ENCODE measurements at regions not wholly inside any gene's neighbourhood (a gene's known extent, or its start where the extent isn't known, plus 50 kb on each side); places are given as distances from the start of the nearest gene placed in this dataset.

GRCh38 chr5:58043032-58043945, 416.6 kb downstream of the PLK2 start:
- no peaks in the 10 kb centered on the region for H4K20me1 ChIP-seq (ENCODE audit: insufficient read depth, low read length)
- no peaks in the 10 kb centered on the region for H3K9me3 ChIP-seq (ENCODE audit: insufficient read depth, low read length, severe bottlenecking)
- TF ChIP-seq EZH2 (IDR thresholded peaks at IDR 0.05; ENCODE audit: borderline replicate concordance, low read depth, low read length, severe bottlenecking) (no peak), CTCF (IDR thresholded peaks at IDR 0.05; ENCODE audit: borderline replicate concordance, extremely low read depth, low read length, poor library complexity, severe bottlenecking) (no peak)
- ATAC-seq (ENCODE audit: insufficient read depth, low read depth) (peak; percentile 76), DNase-seq (peak; percentile 24)
- no peak overlapping the region for H3K9ac ChIP-seq (ENCODE audit: low read depth, low read length)
- H3K4me3 ChIP-seq (ENCODE audit: low read depth in 1 of 2, low read length in 2 of 2): no peak overlapping the region
- no peak overlapping the region for H3K4me2 ChIP-seq (ENCODE audit: insufficient read depth, low read length)
- H3K79me2 ChIP-seq (ENCODE audit: insufficient read depth, low read length): no peaks in the 10 kb centered on the region
- no peak overlapping the region for H3K27ac ChIP-seq (ENCODE audit: low read length)
- H2AFZ ChIP-seq (ENCODE audit: low read depth, low read length): no peak overlapping the region
- H3K4me1 ChIP-seq (ENCODE audit: insufficient read depth, low read length): peaks cover 18% of the 10 kb centered on the region; the same call in 1 of the 2 replicates
- peaks cover 3% of the 10 kb centered on the region for H3K27me3 ChIP-seq (ENCODE audit: insufficient read depth, low read length, poor library complexity)
- no peaks in the 10 kb centered on the region for H3K36me3 ChIP-seq (ENCODE audit: insufficient read depth, low read length)

GRCh38 chr5:58041884-58042283, 418.0 kb downstream of the PLK2 start:
- TF ChIP-seq CTCF (IDR thresholded peaks at IDR 0.05; ENCODE audit: borderline replicate concordance, extremely low read depth, low read length, poor library complexity, severe bottlenecking) (no peak), EZH2 (IDR thresholded peaks at IDR 0.05; ENCODE audit: borderline replicate concordance, low read depth, low read length, severe bottlenecking) (no peak)
- H3K27me3 ChIP-seq (ENCODE audit: insufficient read depth, low read length, poor library complexity): peaks cover 3% of the 10 kb centered on the region
- no peak overlapping the region for H2AFZ ChIP-seq (ENCODE audit: low read depth, low read length)
- DNase-seq (no peak), ATAC-seq (ENCODE audit: insufficient read depth, low read depth) (no peak)
- H3K79me2 ChIP-seq (ENCODE audit: insufficient read depth, low read length): no peaks in the 10 kb centered on the region
- no peaks in the 10 kb centered on the region for H3K36me3 ChIP-seq (ENCODE audit: insufficient read depth, low read length)
- H3K4me3 ChIP-seq (ENCODE audit: low read depth in 1 of 2, low read length in 2 of 2): no peak overlapping the region
- H3K4me1 ChIP-seq (ENCODE audit: insufficient read depth, low read length): peaks cover 18% of the 10 kb centered on the region; the same call in 1 of the 2 replicates
- H3K27ac ChIP-seq (ENCODE audit: low read length): no peak overlapping the region
- no peak overlapping the region for H3K9ac ChIP-seq (ENCODE audit: low read depth, low read length)
- no peaks in the 10 kb centered on the region for H3K9me3 ChIP-seq (ENCODE audit: insufficient read depth, low read length, severe bottlenecking)
- H3K4me2 ChIP-seq (ENCODE audit: insufficient read depth, low read length): no peak overlapping the region
- H4K20me1 ChIP-seq (ENCODE audit: insufficient read depth, low read length): no peaks in the 10 kb centered on the region

GRCh38 chr5:58040846-58041245, 419.0 kb downstream of the PLK2 start:
- Histone ChIP-seq H3K4me3 (ENCODE audit: low read depth in 1 of 2, low read length in 2 of 2) (no peak overlapping the region), H3K9ac (ENCODE audit: low read depth, low read length) (no peak overlapping the region), H3K9me3 (ENCODE audit: insufficient read depth, low read length, severe bottlenecking) (no peaks in the 10 kb centered on the region), H3K36me3 (ENCODE audit: insufficient read depth, low read length) (no peaks in the 10 kb centered on the region), H3K27me3 (ENCODE audit: insufficient read depth, low read length, poor library complexity) (no peaks in the 10 kb centered on the region), H3K4me1 (ENCODE audit: insufficient read depth, low read length) (peaks cover 18% of the 10 kb centered on the region; the same call in 1 of the 2 replicates), H3K27ac (ENCODE audit: low read length) (no peak overlapping the region), H2AFZ (ENCODE audit: low read depth, low read length) (no peak overlapping the region), H4K20me1 (ENCODE audit: insufficient read depth, low read length) (no peaks in the 10 kb centered on the region), H3K79me2 (ENCODE audit: insufficient read depth, low read length) (no peaks in the 10 kb centered on the region), H3K4me2 (ENCODE audit: insufficient read depth, low read length) (no peak overlapping the region)
- ATAC-seq (ENCODE audit: insufficient read depth, low read depth) (no peak), DNase-seq (no peak)
- no peak for TF ChIP-seq EZH2 (IDR thresholded peaks at IDR 0.05; ENCODE audit: borderline replicate concordance, low read depth, low read length, severe bottlenecking)
- TF ChIP-seq CTCF (IDR thresholded peaks at IDR 0.05; ENCODE audit: borderline replicate concordance, extremely low read depth, low read length, poor library complexity, severe bottlenecking): no peak
